Left lung (tissue), 4 donors: ENCODE measurements at regions not wholly inside any gene's neighbourhood (a gene's known extent, or its start where the extent isn't known, plus 50 kb on each side); places are given as distances from the start of the nearest gene placed in this dataset.

Experiments used
- ATAC-seq: fragments of 200-7000 bp; cut with Tn5 transposase; one replicate; pipeline ENCODE4 v1.9.1; 2020; ENCODE audit warnings: moderate library complexity
- DNase-seq, 4 donors: peaks; one replicate each; pipeline ENCODE4 v3.0.0-alpha.2; 2013 to 2020
- H3K27ac ChIP-seq, 2 donors: fragments of 200-600 bp; sonication (generic) in 1 of 2; one replicate each; pipeline versions ENCODE4 v1.5.0 to v1.8.0; 2020 to 2021
- H3K27me3 ChIP-seq, 2 donors: fragments of 200-600 bp; sonication (generic) in 1 of 2; one replicate each; pipeline versions ENCODE4 v1.5.0 to v1.8.0; 2020 to 2021
- H3K36me3 ChIP-seq, 2 donors: fragments of 200-600 bp; sonication (generic) in 1 of 2; one replicate each; pipeline versions ENCODE4 v1.5.0 to v1.8.0; 2020 to 2021
- H3K4me1 ChIP-seq, 2 donors: fragments of 200-600 bp; one replicate each; pipeline ENCODE4 v1.8.0; 2021
- H3K4me3 ChIP-seq, 2 donors: fragments of 200-600 bp; sonication (generic) in 1 of 2; one replicate each; pipeline versions ENCODE4 v1.5.0 to v1.8.0; 2020 to 2021; ENCODE audit warnings: mild to moderate bottlenecking in 1 of 2
- H3K9me3 ChIP-seq, 2 donors: fragments of 200-600 bp; sonication (generic) in 1 of 2; one replicate each; pipeline versions ENCODE4 v1.5.0 to v1.8.0; 2020 to 2021
- intact Hi-C, 2 donors: fragments of 100-400 bp; cut with DNase I; formaldehyde crosslinking; loops; one replicate each; pipeline versions ENCODE4 v1.11.2 to v1.14.2; 2022
- TF ChIP-seq, protein P1 (sequence below), 2 donors: fragments of 200-600 bp; sonication (generic) in 1 of 2; IDR thresholded peaks; one replicate each; pipeline versions ENCODE4 v1.5.0 to v1.8.0; 2021; ENCODE audit warnings: antibody characterized with exemption in 2 of 2
- donor health status: DM: no; HTN: yes; CAD: no.
- donor health status: DM: no; HTN: no; CAD: no.

DNA sequence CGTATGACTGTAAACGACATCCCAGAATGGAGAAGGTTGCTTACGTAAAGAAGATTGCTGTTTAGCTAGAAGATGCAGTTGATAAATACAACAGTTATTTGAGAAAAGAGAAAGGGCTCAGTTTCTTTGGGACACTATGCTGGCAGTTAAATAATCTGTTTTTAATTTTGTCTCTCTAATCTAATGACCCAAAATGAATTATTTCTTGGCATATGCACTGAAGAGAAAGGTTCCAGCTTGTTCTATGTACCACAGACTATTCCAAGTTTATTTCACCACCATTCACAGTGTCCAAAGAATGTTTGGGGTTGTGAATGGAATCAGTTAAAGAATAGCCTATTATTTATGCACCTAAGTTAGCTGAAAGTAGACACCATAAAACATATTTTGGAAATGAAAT lies 449.9 kb downstream of the RNF144B start:
- intact Hi-C loops: no loop called here
- no peak overlapping the region for H3K27ac ChIP-seq
- no peaks in the 10 kb centered on the region for H3K36me3 ChIP-seq
- no peaks in the 10 kb centered on the region for H3K27me3 ChIP-seq
- DNase-seq: no peak
- no peak overlapping the region for H3K4me3 ChIP-seq
- H3K9me3 ChIP-seq: no peaks in the 10 kb centered on the region
- TF ChIP-seq, protein P1, sequence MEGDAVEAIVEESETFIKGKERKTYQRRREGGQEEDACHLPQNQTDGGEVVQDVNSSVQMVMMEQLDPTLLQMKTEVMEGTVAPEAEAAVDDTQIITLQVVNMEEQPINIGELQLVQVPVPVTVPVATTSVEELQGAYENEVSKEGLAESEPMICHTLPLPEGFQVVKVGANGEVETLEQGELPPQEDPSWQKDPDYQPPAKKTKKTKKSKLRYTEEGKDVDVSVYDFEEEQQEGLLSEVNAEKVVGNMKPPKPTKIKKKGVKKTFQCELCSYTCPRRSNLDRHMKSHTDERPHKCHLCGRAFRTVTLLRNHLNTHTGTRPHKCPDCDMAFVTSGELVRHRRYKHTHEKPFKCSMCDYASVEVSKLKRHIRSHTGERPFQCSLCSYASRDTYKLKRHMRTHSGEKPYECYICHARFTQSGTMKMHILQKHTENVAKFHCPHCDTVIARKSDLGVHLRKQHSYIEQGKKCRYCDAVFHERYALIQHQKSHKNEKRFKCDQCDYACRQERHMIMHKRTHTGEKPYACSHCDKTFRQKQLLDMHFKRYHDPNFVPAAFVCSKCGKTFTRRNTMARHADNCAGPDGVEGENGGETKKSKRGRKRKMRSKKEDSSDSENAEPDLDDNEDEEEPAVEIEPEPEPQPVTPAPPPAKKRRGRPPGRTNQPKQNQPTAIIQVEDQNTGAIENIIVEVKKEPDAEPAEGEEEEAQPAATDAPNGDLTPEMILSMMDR (IDR thresholded peaks at IDR 0.05): no peak
- no peaks in the 10 kb centered on the region for H3K4me1 ChIP-seq
- ATAC-seq: no peak

DNA sequence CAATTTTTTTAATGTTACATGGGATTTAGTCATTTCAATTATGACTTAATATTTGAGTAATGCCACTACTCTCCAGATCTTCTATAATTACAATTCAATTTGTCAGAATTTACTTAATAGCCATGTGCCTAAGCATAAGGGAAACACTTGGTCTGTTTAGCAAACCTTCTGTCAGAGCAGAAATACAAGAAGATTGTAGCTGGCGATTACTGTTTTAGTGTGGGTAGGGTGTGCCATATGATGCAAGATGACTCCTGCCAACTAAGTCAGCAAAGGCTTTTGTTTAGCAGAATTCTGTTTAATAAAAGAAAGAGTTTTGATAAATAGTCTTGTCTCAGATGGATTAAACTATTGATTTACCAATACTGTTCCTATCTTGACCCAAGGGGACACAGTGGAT lies 455.4 kb downstream of the RNF144B start:
- no peak overlapping the region for H3K27ac ChIP-seq
- ATAC-seq (no peak), DNase-seq (no peak)
- no peaks in the 10 kb centered on the region for H3K36me3 ChIP-seq
- intact Hi-C loops: no loop called here
- H3K4me3 ChIP-seq: no peak overlapping the region
- H3K4me1 ChIP-seq: no peaks in the 10 kb centered on the region
- H3K27me3 ChIP-seq: no peaks in the 10 kb centered on the region
- TF ChIP-seq, protein P1 (IDR thresholded peaks at IDR 0.05): no peak
- no peaks in the 10 kb centered on the region for H3K9me3 ChIP-seq

DNA sequence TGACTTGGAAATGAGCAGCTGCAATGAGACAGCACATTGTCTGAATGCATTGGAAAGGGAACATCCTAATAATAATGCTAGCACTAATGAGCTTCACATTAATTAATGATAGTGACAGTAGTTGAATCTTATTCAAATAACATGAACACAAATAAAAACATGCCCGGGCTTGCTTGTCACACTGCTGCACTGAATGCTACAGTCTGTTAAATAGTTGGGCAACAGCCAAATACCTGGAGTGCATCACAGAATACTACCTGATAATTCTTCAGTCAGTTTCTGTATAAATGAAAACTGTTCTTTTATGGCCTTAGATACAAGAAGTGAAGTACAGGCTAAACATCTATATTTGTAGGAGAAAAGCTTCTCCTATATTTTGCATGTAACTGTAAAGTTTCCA lies 458.7 kb downstream of the RNF144B start:
- Histone ChIP-seq H3K4me1 (no peaks in the 10 kb centered on the region), H3K4me3 (no peak overlapping the region), H3K27ac (no peak overlapping the region), H3K36me3 (no peaks in the 10 kb centered on the region), H3K27me3 (no peaks in the 10 kb centered on the region), H3K9me3 (no peaks in the 10 kb centered on the region)
- ATAC-seq (no peak), DNase-seq (no peak)
- intact Hi-C loops: no loop called here
- TF ChIP-seq, protein P1 (IDR thresholded peaks at IDR 0.05): no peak

DNA sequence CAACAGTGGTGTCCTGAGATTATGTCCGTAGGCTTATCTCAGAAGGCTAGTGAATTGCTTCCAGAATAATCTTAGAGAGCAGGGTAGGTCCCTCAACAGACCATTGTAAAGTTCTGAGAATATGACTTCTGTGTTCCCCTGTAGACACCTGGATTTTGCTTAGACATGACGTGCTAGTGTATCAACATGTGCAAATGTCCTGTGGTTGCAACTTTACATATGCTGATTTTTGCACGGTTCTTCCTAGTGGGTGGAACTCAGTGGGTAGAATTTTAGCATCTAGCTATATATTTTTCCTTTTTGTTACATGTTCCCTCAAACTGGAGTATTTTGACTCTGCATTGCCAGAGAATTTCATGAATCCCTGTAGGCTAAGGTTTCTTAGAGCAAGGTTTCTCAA lies 459.2 kb downstream of the RNF144B start:
- no peaks in the 10 kb centered on the region for H3K9me3 ChIP-seq
- TF ChIP-seq, protein P1 (IDR thresholded peaks at IDR 0.05): no peak

DNA sequence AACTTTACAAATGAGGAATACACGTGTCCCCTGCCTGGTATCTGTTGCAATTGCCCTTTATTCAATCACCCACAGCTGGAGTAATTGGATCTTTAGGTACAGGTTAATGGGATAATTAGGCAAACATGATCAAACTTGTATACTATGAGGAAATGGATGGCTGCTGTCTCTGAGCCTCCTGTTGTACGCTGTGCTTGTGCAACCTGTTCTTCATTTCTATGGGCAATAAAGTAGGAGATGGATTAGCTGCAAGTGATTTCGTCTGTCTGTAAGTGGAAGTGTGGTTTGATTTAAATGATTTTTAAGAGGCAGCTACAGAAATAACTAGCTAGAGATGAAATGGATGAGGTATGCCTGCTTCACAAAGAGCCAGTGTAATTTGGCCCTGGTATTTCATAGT lies 474.1 kb downstream of the RNF144B start:
- no peak for ATAC-seq
- no peak for DNase-seq
- Histone ChIP-seq H3K36me3 (no peaks in the 10 kb centered on the region), H3K9me3 (peaks cover 0 to 11% of the 10 kb centered on the region in 2 donors), H3K27me3 (no peaks in the 10 kb centered on the region), H3K27ac (no peak overlapping the region), H3K4me1 (no peaks in the 10 kb centered on the region), H3K4me3 (no peak overlapping the region)
- TF ChIP-seq, protein P1 (IDR thresholded peaks at IDR 0.05): no peak
- intact Hi-C loops: no loop called here

More for the DNA sequence above, 459.2 kb downstream of the RNF144B start:
- Histone ChIP-seq H3K4me1 (no peaks in the 10 kb centered on the region), H3K4me3 (no peak overlapping the region), H3K27me3 (no peaks in the 10 kb centered on the region), H3K36me3 (no peaks in the 10 kb centered on the region), H3K27ac (no peak overlapping the region)
- intact Hi-C loops: no loop called here
- no peak for ATAC-seq
- no peak for DNase-seq
